IPS-15b (cell line): ENCODE measurements at regions not wholly inside any gene's neighbourhood (a gene's known extent, or its start where the extent isn't known, plus 50 kb on each side); places are given as distances from the start of the nearest gene placed in this dataset.

Source experiments
- H3K27me3 ChIP-seq: one replicate; pipeline ENCODE4 v1.6.1; 2013; ENCODE audit warnings: low read length; ENCODE audit not compliant: control insufficient read depth, insufficient read depth
- H3K36me3 ChIP-seq: one replicate; pipeline ENCODE4 v1.6.1; 2013; ENCODE audit warnings: low read length; ENCODE audit not compliant: control insufficient read depth, insufficient read depth
- H3K4me1 ChIP-seq: one replicate; pipeline ENCODE4 v1.6.1; 2013; ENCODE audit warnings: mild to moderate bottlenecking, low read length; ENCODE audit not compliant: control insufficient read depth, insufficient read depth
- H3K4me3 ChIP-seq: one replicate; pipeline ENCODE4 v1.5.1; 2013; ENCODE audit warnings: low read depth, low read length
- H3K9ac ChIP-seq: one replicate; pipeline ENCODE4 v1.6.1; 2013; ENCODE audit warnings: low read depth, mild to moderate bottlenecking, low read length
- H3K9me3 ChIP-seq: one replicate; pipeline ENCODE4 v1.6.1; 2013; ENCODE audit warnings: mild to moderate bottlenecking, low read length; ENCODE audit not compliant: control insufficient read depth, insufficient read depth

DNA sequence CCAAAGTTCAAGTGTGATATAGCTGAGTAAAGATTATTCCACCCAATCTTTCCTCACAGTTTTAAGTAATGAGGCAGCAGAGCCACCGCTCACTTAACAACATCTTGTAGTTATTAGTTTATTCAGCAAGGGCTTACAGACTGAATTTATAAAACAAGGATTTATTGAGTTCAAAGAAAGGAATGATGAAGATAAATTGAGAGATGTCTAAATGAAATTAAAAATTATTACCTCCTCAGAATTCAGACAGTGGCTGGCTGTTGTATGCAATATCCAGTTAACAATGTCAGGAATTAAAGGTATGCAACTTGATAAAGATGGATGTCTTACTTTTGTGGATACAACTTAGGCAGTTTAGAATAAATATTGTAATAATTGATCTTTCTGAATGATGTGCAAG lies 927.3 kb upstream of the CDH2 start:
- no peak overlapping the region for H3K4me3 ChIP-seq
- no peak overlapping the region for H3K9ac ChIP-seq
- H3K27me3 ChIP-seq: no peaks in the 10 kb centered on the region
- no peaks in the 10 kb centered on the region for H3K36me3 ChIP-seq
- peaks cover 4% of the 10 kb centered on the region for H3K4me1 ChIP-seq
- H3K9me3 ChIP-seq: no peaks in the 10 kb centered on the region

DNA sequence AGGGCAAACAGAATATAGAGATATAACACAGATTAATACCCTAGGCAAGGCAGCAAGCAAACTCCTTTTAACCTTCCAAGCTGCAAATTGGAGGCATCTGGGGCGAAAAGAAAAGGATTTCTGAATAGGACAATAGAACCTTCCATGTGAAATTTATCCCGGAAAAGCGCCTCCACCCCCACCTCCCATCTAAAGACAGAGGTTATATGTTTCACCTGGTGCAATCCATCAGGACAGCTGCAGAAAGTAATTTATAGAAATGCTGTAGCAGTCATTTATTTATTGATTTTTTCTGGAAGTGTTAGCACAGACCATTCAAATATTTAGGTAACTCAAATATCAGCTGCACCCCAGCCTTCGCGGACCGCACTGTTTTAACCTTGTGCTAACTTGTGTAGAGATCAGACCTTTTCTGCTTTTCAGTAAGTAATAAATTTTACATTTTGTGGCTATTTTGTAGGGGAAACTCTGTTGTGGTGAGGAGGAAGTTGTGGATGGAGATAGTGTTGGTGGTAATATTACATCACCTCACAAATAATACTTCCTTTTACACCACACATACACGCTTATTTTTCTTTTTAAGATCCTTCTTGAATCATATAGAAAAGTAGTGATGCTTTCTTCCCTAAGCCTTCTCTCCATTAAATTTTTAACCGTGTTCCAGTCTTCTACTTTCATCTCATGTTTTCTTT lies 919.3 kb upstream of the CDH2 start:
- Histone ChIP-seq H3K4me3 (no peak overlapping the region), H3K9ac (no peak overlapping the region), H3K27me3 (no peaks in the 10 kb centered on the region), H3K9me3 (no peaks in the 10 kb centered on the region), H3K4me1 (no peaks in the 10 kb centered on the region), H3K36me3 (no peaks in the 10 kb centered on the region)

DNA sequence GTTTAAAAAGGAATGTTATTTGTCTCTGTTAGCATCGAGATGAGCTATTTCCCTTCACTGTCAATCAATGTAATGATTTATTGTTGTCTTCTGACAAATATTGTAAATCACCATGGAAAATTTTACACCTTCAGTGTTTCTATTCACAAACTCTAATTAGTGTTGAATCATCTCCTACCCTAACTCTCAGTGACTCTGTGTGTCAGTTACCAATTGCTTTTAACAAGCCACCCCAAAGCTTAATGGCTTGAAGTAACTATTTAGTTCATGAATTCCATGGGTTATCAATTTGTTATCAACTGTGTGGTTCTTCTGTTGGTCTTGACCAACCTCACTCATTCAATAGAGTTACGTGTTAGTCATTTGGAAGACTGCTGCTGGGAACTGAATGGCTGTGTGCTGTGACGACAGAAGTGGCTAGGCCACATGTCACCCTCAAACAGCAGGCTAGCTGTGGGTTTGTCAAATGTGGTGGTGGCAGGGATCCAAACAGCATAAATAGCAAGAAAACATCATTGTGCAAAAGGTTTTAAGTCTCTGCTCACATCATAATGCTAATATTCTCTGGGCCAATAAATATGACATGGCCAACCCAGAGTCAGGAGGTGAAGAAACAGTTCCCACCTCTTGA lies 910.8 kb upstream of the CDH2 start:
- no peaks in the 10 kb centered on the region for H3K27me3 ChIP-seq
- no peaks in the 10 kb centered on the region for H3K9me3 ChIP-seq
- H3K4me3 ChIP-seq: no peak overlapping the region
- no peak overlapping the region for H3K9ac ChIP-seq
- H3K36me3 ChIP-seq: no peaks in the 10 kb centered on the region
- no peaks in the 10 kb centered on the region for H3K4me1 ChIP-seq

DNA sequence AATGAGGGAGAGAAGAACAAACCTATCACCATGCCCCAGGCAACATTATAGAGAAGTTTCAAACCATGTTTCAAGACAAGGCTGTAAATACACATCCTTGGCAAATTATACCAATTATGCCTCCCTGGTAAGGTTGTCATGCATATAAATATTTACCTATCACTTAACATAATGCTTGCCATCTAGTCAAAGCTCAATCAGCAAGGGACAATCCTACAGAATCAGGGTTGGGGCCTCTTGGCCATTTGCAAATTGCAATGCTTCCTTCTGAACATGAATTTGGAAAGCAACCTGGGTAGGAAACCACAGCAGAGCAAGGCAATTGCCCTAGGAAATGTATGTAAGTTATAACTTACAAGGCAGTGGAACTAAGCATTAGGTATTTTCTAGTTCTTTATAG lies 907.2 kb upstream of the CDH2 start:
- Histone ChIP-seq H3K9me3 (no peaks in the 10 kb centered on the region), H3K27me3 (no peaks in the 10 kb centered on the region), H3K4me3 (no peak overlapping the region), H3K36me3 (no peaks in the 10 kb centered on the region), H3K9ac (no peak overlapping the region), H3K4me1 (no peaks in the 10 kb centered on the region)

DNA sequence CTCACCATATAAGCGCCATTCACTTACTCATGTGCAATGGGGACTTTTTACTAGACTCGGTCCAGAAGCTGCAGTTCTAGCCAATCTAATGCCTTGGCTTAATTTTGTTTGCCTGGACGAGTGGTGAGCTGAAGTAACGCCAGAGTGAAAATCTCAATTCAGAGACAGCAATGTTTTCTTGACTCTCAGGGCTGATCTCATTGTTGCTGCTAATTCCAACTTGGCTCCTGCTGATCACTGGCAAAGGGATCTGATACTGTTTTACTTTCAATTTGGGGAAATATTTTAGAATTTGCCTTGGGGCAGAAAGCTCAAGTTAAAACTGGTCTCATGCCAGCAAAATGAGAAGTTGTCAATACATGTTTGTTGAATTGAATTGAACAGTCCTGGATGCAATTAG lies 906.6 kb upstream of the CDH2 start:
- no peaks in the 10 kb centered on the region for H3K36me3 ChIP-seq
- H3K9me3 ChIP-seq: no peaks in the 10 kb centered on the region
- H3K4me1 ChIP-seq: no peaks in the 10 kb centered on the region
- H3K4me3 ChIP-seq: no peak overlapping the region
- H3K9ac ChIP-seq: no peak overlapping the region
- H3K27me3 ChIP-seq: no peaks in the 10 kb centered on the region

DNA sequence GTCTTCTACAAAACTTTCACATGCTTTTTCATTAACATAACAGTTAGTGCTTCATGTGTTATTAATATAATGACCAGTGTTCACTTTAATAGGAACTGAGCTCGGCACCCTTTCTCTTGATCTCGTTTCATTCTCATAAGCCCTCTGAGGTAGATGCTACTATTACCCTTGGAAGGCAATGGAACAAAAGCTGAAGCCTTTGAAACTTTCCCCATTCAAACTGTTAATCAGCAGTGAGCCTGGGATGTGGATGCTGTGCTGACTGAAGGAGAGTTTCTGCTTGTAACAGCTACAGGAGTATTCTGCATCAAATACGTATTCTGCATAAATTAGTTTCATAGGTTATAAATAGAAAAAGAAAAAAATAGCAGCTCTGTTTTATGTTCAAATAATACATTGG lies 904.0 kb upstream of the CDH2 start:
- no peaks in the 10 kb centered on the region for H3K9me3 ChIP-seq
- H3K9ac ChIP-seq: no peak overlapping the region
- no peaks in the 10 kb centered on the region for H3K36me3 ChIP-seq
- H3K27me3 ChIP-seq: no peaks in the 10 kb centered on the region
- no peaks in the 10 kb centered on the region for H3K4me1 ChIP-seq
- H3K4me3 ChIP-seq: no peak overlapping the region

DNA sequence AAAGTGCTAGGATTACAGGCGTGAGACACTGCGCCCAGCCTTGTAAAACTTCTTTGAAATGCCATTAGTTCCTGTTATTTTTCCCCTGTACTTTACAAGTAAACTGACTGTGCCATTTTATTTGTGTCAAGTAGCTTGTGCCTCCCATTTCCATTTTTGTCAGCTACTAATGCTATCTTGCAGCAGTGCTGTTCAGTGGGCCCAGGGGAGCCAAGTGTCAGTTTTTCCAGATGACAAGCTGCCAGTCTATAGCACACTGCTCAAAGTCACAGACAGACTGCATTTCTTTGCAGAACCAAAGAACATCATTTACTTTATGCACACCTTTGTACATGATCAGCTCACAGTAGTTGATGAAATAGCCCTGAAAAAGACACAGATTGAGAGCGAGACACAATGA lies 901.3 kb upstream of the CDH2 start:
- Histone ChIP-seq H3K27me3 (no peaks in the 10 kb centered on the region), H3K36me3 (no peaks in the 10 kb centered on the region), H3K4me3 (no peak overlapping the region), H3K9me3 (no peaks in the 10 kb centered on the region), H3K9ac (no peak overlapping the region), H3K4me1 (no peaks in the 10 kb centered on the region)

DNA sequence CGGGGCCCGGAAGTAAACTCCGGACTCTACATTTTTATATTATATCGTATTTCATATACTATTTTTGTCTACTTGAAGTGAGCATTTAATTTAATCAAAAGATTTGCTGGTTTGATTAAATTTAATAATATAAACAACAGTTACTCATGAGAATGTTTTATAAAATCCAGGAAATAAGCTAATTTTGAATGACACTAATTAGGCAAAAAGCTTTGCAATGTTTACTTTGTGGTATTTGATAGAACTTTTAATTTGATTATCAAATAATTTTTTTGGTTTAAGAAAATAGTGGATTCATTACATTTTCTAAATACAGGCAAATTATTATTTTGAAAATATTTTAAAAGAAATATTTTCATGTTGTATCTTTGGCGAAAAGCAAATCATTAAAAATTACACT lies 900.4 kb upstream of the CDH2 start:
- Histone ChIP-seq H3K4me3 (no peak overlapping the region), H3K4me1 (no peaks in the 10 kb centered on the region), H3K36me3 (no peaks in the 10 kb centered on the region), H3K27me3 (no peaks in the 10 kb centered on the region), H3K9ac (no peak overlapping the region), H3K9me3 (no peaks in the 10 kb centered on the region)

DNA sequence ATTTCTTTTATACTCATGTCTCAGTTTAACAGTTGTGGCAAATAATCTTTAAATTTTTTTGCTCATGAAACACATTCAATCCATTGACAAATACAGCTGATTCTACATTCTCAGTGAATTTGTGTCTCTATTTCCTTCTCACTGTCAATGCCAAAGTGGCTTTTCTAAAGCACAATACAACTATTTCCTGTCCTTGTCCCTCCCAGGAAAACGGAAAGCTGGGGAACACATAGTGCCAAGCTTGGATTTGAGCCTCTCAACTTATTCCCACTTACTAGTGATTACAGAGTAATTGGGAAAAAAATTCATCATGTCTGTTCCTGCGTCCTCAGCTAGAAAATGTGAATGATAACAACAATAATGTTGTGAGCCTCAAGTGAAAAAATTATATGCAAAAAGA lies 899.7 kb upstream of the CDH2 start:
- Histone ChIP-seq H3K4me1 (no peaks in the 10 kb centered on the region), H3K9me3 (no peaks in the 10 kb centered on the region), H3K36me3 (no peaks in the 10 kb centered on the region), H3K27me3 (no peaks in the 10 kb centered on the region), H3K4me3 (no peak overlapping the region), H3K9ac (no peak overlapping the region)

DNA sequence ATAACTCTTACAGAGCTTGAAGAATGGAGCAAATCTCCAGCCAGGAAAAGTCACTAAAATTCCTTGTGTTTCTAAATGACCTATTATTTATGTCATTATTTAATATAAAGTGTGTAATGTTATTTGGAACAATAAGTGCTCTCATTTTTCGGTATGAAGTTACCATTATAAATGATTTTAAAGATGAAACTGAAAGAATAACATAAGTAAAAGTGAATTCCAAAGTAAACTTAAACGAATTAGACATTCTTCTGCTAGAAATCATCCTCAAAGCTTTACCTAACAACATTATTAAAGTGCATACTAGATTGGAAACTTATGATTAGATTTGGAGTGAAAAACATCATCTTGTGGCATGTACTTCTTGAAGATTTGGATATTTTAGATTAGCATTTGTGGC lies 897.2 kb upstream of the CDH2 start:
- Histone ChIP-seq H3K27me3 (no peaks in the 10 kb centered on the region), H3K36me3 (no peaks in the 10 kb centered on the region), H3K9ac (no peak overlapping the region), H3K4me3 (no peak overlapping the region), H3K9me3 (no peaks in the 10 kb centered on the region), H3K4me1 (no peaks in the 10 kb centered on the region)

DNA sequence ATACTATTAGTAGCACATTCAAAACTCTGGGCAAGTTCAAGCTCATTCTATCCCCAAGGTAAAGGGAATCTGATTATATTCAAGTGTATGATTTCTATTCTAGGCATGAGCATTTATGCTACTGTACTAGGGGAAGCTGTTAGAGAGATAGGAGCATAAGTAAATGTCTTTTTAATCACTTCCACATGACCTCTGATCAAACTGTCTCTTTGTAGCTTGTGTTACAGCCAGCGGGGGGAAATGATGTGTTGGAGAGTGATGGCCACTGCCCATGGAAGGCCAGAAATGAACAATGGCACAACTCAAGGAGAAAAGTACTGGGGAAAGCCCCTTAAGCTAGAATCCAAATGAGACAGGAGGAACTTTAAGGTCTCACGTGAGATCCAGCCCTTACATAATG lies 894.9 kb upstream of the CDH2 start:
- Histone ChIP-seq H3K4me3 (no peak overlapping the region), H3K27me3 (no peaks in the 10 kb centered on the region), H3K36me3 (no peaks in the 10 kb centered on the region), H3K4me1 (no peaks in the 10 kb centered on the region), H3K9ac (no peak overlapping the region), H3K9me3 (no peaks in the 10 kb centered on the region)

DNA sequence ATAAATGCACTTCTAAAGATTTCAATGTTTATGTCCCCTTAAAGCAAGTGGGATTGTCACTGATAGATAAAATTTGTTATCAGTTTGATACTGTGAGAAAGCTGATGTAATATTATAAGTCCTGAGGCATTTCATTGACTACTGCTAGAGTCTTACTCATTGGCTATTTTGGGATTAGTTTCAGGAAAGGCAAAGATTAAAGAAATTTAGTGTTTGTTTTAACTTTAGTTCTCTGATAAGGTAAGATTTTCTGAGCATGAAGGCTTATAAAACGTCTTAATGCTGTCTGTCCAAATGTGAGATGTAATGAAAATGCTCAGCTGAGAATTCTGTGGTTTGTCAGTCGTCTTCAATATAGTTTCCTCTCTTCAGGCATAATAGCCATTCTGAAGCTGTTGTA lies 886.4 kb upstream of the CDH2 start:
- Histone ChIP-seq H3K4me1 (no peaks in the 10 kb centered on the region), H3K36me3 (no peaks in the 10 kb centered on the region), H3K9ac (no peak overlapping the region), H3K27me3 (no peaks in the 10 kb centered on the region), H3K9me3 (no peaks in the 10 kb centered on the region), H3K4me3 (no peak overlapping the region)
